Upper lobe of right lung (tissue), 1 donor: ENCODE measurements at regions not wholly inside any gene's neighbourhood (a gene's known extent, or its start where the extent isn't known, plus 50 kb on each side); places are given as distances from the start of the nearest gene placed in this dataset.

ENCODE experiments used
- ATAC-seq: fragments of 200-7000 bp; cut with Tn5 transposase; one replicate; pipeline ENCODE4 v1.9.1; 2020; ENCODE audit warnings: mild to moderate bottlenecking, moderate library complexity
- DNase-seq: peaks from one replicate; pipeline ENCODE4 v3.0.0-alpha.2; 2020
- H3K27ac ChIP-seq: fragments of 200-600 bp; one replicate; pipeline ENCODE4 v1.8.0; 2022
- H3K27me3 ChIP-seq: fragments of 200-600 bp; one replicate; pipeline ENCODE4 v1.8.0; 2022; ENCODE audit warnings: mild to moderate bottlenecking
- H3K36me3 ChIP-seq: fragments of 200-600 bp; one replicate; pipeline ENCODE4 v1.8.0; 2022
- H3K4me1 ChIP-seq: fragments of 200-600 bp; one replicate; pipeline ENCODE4 v1.8.0; 2022
- H3K4me3 ChIP-seq: fragments of 200-600 bp; one replicate; pipeline ENCODE4 v1.8.0; 2022; ENCODE audit warnings: mild to moderate bottlenecking
- H3K9me3 ChIP-seq: fragments of 200-600 bp; one replicate; pipeline ENCODE4 v1.8.0; 2022
- intact Hi-C: fragments of 100-400 bp; cut with DNase I; formaldehyde crosslinking; loops from one replicate; pipeline ENCODE4 v1.11.0; 2022
- TF ChIP-seq, protein P1 (sequence below): fragments of 200-600 bp; IDR thresholded peaks from one replicate; pipeline ENCODE4 v1.8.0; 2022; ENCODE audit warnings: antibody characterized with exemption
- donor health status: DM: no; HTN: yes; CAD: no; lungs with severe emphysema.

DNA sequence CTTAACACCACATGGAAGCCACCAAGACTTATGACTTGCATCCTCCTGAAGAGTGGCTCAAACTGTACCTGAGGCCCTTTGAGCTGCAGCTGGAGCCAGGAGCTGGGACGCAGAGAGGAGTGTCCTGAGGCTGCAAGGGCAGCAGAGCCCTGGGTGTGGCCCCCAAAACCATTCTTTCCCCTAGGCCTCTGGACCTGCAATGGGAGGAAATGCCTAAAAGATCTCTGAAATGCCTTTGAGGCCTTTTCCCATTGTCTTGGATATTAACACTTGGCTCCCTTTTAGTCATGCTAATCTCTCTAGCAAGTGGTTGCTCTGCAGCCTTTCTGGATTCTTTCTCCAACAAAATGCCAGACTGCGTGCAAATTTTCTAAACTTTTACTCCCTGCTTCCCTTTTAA lies 156.1 kb downstream of the SLC38A4 start:
- Histone ChIP-seq H3K27me3 (no peaks in the 10 kb centered on the region), H3K9me3 (no peaks in the 10 kb centered on the region), H3K27ac (no peak overlapping the region), H3K36me3 (no peaks in the 10 kb centered on the region), H3K4me3 (no peak overlapping the region), H3K4me1 (no peaks in the 10 kb centered on the region)
- TF ChIP-seq, protein P1, sequence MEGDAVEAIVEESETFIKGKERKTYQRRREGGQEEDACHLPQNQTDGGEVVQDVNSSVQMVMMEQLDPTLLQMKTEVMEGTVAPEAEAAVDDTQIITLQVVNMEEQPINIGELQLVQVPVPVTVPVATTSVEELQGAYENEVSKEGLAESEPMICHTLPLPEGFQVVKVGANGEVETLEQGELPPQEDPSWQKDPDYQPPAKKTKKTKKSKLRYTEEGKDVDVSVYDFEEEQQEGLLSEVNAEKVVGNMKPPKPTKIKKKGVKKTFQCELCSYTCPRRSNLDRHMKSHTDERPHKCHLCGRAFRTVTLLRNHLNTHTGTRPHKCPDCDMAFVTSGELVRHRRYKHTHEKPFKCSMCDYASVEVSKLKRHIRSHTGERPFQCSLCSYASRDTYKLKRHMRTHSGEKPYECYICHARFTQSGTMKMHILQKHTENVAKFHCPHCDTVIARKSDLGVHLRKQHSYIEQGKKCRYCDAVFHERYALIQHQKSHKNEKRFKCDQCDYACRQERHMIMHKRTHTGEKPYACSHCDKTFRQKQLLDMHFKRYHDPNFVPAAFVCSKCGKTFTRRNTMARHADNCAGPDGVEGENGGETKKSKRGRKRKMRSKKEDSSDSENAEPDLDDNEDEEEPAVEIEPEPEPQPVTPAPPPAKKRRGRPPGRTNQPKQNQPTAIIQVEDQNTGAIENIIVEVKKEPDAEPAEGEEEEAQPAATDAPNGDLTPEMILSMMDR = no peak
- intact Hi-C loops = loop anchor here (10.0 kb wide), 1 partner anchor 305 kb away; no protein-coding TSS in a partner anchor
- DNase-seq = no peak
- no peak for ATAC-seq

DNA sequence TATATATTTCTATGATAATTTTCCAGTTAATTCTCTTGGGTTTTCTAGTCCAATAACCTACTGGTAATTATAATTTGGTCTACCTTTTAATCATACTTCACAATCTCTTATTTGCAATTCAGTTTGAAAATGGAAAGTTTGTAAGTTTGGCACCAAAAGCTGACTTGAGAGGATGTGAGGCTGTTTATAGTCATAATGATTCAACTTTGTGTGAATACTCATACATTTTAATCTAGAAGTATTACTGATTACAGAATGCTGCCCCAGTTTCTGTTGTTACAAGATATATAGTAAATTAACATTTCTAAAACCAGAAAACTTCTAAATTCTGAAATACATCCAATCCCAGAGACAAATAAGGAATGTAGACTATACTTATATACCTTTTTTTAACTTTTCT lies 158.2 kb downstream of the SLC38A4 start:
- DNase-seq (no peak), ATAC-seq (no peak)
- no peak overlapping the region for H3K4me3 ChIP-seq
- H3K36me3 ChIP-seq = no peaks in the 10 kb centered on the region
- TF ChIP-seq, protein P1 = no peak
- H3K27ac ChIP-seq = no peak overlapping the region
- H3K4me1 ChIP-seq = no peaks in the 10 kb centered on the region
- intact Hi-C loops = loop anchor here (10.0 kb wide), 1 partner anchor 303 kb away; no protein-coding TSS in a partner anchor
- H3K27me3 ChIP-seq = no peaks in the 10 kb centered on the region
- H3K9me3 ChIP-seq = no peaks in the 10 kb centered on the region

DNA sequence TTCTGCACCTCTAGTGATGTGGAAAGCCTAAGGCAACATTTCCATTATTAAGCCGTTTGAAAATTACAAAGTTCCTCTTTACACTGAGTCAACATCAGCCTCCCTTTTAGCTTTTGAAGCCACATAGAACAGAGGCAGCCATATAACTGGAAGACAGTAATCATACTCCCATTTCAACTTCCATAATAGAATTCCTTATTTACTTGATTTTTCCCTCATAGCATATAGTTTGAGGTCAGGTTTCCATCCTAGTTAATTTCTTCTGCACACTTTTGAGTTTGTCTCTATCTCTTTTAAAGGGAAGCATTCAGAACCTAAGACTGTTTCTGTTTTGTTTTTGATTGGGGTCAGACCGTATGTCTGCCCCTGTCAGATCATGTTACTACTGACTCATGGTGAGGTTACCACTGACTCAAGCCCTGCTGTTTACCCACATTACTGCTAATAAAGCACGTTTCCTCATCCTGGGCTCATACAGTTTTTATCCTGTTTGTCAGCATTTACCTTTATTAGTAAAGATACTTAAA lies 161.0 kb downstream of the SLC38A4 start:
- no peak for DNase-seq
- Histone ChIP-seq H3K4me3 (no peak overlapping the region), H3K36me3 (no peaks in the 10 kb centered on the region), H3K9me3 (no peaks in the 10 kb centered on the region), H3K27ac (no peak overlapping the region), H3K4me1 (peaks cover 16% of the 10 kb centered on the region), H3K27me3 (no peaks in the 10 kb centered on the region)
- ATAC-seq = peak; percentile 63
- intact Hi-C loops = loop anchor here (10.0 kb wide), 1 partner anchor 300 kb away; no protein-coding TSS in a partner anchor
- TF ChIP-seq, protein P1 = no peak

DNA sequence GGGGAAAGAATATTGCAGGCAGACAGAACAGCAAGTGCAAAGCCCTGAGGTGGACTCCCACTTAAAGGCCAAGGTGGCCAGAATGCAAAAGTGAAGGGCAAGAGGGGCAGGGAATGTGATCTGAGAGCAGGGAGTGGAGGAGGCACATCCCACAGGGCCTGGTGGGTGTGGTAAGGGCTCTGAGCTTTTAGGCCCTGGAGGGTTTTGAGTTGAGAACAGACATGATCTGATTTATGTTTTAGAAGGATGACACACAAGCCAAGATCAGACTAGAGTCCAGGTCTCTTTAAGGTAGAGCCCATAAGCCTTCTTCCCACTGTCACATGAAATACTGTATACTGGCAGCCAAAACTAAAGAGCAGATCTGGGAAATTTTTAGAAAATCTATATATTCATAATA lies 162.5 kb downstream of the SLC38A4 start:
- Histone ChIP-seq H3K27ac (no peak overlapping the region), H3K4me1 (peaks cover 16% of the 10 kb centered on the region), H3K9me3 (no peaks in the 10 kb centered on the region), H3K4me3 (no peak overlapping the region), H3K27me3 (no peaks in the 10 kb centered on the region), H3K36me3 (no peaks in the 10 kb centered on the region)
- TF ChIP-seq, protein P1 = no peak
- intact Hi-C loops = loop anchor here (10.0 kb wide), 1 partner anchor 299 kb away; no protein-coding TSS in a partner anchor
- no peak for DNase-seq
- no peak for ATAC-seq

DNA sequence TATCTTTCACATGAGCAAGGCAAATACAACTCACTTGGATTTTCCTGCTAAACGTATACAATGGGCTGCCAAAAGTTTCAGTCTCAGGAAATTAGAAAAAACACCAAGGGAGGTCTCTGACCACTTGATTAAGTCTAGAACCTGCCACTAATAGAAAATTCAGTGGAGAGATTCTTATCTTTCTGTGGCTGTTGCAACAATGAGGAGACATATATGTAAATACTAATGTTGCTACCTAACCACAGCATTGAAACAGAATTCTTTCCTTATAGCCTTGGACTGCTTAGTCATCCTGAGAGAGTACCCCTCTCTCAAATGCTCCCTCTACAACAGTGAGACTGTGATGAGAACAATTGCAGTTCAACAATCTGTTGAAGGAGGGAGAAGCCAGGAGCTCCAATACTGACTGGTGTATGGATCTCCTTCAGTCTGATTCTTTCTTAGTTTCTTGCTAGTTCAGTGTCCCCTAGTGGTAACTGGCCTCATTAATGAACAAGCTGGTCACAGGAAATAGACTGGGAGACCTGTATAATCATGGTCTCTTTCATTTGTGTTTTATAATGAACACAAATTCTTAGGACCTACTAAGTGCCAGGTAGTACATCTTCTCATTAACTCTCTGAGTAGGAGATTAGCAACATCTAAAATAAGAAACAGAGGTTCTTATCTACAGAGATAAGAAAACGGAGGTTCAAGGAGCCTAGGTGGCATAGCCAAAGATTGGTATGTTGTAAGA lies 164.5 kb downstream of the SLC38A4 start:
- Histone ChIP-seq H3K4me1 (peaks cover 16% of the 10 kb centered on the region), H3K4me3 (no peak overlapping the region), H3K9me3 (no peaks in the 10 kb centered on the region), H3K27me3 (no peaks in the 10 kb centered on the region), H3K36me3 (no peaks in the 10 kb centered on the region), H3K27ac (peak overlapping the region; percentile 24)
- intact Hi-C loops = loop anchor here (10.0 kb wide), 1 partner anchor 296 kb away; no protein-coding TSS in a partner anchor
- peak; percentile 95 for ATAC-seq
- TF ChIP-seq, protein P1 = peak; percentile 86
- DNase-seq = no peak
